ENCODE measurements at regions not wholly inside any gene's neighbourhood (a gene's known extent, or its start where the extent isn't known, plus 50 kb on each side); places are given as distances from the start of the nearest gene placed in this dataset.

DNA sequence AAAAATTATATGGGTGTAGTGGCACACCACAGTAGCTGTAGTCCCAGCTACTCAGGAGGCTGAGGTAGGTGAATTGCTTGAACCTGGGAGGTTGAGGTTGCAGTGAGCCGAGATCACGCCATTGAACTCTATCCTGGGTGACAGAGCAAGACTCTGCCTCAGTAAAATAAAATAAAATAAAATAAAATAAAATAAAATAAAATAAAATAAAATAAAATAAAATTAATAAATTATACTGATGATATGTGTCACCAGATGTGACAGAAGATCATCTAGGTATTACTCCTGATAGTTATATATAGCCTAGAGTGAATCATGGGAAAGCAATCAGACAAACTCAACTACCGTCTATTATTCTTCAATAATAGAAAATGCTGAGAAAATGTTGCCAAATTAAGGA is 972.5 kb downstream of the MRPL39 start:
- DNase-seq (ENCODE audit: low read depth in 1 of 2, low spot score in 1 of 2): no peak
- Histone ChIP-seq H3K4me3 (no peak overlapping the region), H3K9me3 (no peaks in the 10 kb centered on the region), H3K27ac (no peak overlapping the region), H3K4me1 (no peaks in the 10 kb centered on the region), H3K4me2 (no peak overlapping the region)
- ATAC-seq: no peak
- FAIRE-seq: no peak
- TF ChIP-seq, protein P1, sequence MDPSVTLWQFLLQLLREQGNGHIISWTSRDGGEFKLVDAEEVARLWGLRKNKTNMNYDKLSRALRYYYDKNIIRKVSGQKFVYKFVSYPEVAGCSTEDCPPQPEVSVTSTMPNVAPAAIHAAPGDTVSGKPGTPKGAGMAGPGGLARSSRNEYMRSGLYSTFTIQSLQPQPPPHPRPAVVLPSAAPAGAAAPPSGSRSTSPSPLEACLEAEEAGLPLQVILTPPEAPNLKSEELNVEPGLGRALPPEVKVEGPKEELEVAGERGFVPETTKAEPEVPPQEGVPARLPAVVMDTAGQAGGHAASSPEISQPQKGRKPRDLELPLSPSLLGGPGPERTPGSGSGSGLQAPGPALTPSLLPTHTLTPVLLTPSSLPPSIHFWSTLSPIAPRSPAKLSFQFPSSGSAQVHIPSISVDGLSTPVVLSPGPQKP (IDR thresholded peaks at IDR 0.05; ENCODE audit: low read depth, low read length): no peak
- TF ChIP-seq ATOH8 (CRISPR knock-in tag; IDR thresholded peaks at IDR 0.05; ENCODE audit: low read depth) (no peak), ZSCAN20 (CRISPR knock-in tag; IDR thresholded peaks at IDR 0.05) (no peak), CHD2 (IDR thresholded peaks at IDR 0.05; ENCODE audit: low read length, partially characterized antibody) (no peak), NR3C1 (IDR thresholded peaks at IDR 0.05) (no peak), HES2 (IDR thresholded peaks at IDR 0.05) (no peak), HOXB13 (CRISPR knock-in tag; IDR thresholded peaks at IDR 0.05; ENCODE audit: low read depth) (no peak), POLR2A (IDR thresholded peaks at IDR 0.05; ENCODE audit: low read length) (no peak), RARB (CRISPR knock-in tag; IDR thresholded peaks at IDR 0.05) (no peak), HDAC2 (IDR thresholded peaks at IDR 0.05) (no peak), ZNF302 (CRISPR knock-in tag; IDR thresholded peaks at IDR 0.05) (no peak), TFCP2L1 (CRISPR knock-in tag; IDR thresholded peaks at IDR 0.05) (no peak), CEBPB (IDR thresholded peaks at IDR 0.05) (no peak), HOXB5 (CRISPR knock-in tag; IDR thresholded peaks at IDR 0.05) (no peak), CBX2 (IDR thresholded peaks at IDR 0.05; ENCODE audit: borderline replicate concordance, low read depth) (no peak)
- TF ChIP-seq, protein P2, sequence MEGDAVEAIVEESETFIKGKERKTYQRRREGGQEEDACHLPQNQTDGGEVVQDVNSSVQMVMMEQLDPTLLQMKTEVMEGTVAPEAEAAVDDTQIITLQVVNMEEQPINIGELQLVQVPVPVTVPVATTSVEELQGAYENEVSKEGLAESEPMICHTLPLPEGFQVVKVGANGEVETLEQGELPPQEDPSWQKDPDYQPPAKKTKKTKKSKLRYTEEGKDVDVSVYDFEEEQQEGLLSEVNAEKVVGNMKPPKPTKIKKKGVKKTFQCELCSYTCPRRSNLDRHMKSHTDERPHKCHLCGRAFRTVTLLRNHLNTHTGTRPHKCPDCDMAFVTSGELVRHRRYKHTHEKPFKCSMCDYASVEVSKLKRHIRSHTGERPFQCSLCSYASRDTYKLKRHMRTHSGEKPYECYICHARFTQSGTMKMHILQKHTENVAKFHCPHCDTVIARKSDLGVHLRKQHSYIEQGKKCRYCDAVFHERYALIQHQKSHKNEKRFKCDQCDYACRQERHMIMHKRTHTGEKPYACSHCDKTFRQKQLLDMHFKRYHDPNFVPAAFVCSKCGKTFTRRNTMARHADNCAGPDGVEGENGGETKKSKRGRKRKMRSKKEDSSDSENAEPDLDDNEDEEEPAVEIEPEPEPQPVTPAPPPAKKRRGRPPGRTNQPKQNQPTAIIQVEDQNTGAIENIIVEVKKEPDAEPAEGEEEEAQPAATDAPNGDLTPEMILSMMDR (IDR thresholded peaks at IDR 0.05): no peak
- CTCF ChIA-PET: no interaction called here
- POLR2A ChIA-PET: no interaction called here
- WGBS (ENCODE audit: missing lambda C conversion rate): 4% methylated on average over 3 of the region's 3 CpGs

DNA sequence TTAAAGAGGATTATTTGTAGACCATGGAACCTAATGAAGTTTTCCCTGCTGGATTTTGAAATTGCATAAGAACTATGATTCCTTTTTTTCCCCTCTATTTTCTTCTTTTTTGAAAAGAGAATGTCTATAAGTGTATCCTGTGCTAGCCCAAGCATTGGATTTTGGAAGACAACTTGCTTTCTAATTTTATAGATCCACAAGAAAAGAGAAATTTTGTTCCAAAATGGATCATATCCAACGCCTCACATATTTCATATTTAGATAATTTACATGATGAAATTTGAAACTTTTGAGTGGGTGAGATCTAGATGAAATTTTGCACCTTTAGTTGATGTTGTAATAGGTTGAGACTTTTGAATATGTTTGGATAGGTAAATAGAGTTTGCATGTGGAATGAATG is 978.7 kb downstream of the MRPL39 start:
- FAIRE-seq: no peak
- Histone ChIP-seq H3K9me3 (no peaks in the 10 kb centered on the region), H3K4me1 (no peaks in the 10 kb centered on the region), H3K4me3 (no peak overlapping the region), H3K27ac (no peak overlapping the region), H3K4me2 (no peak overlapping the region)
- ChIA-PET CTCF (no interaction called here), POLR2A (no interaction called here)
- 4% methylated on average over 1 of the region's 1 CpG for WGBS (ENCODE audit: missing lambda C conversion rate)
- no peak for DNase-seq (ENCODE audit: low read depth in 1 of 2, low spot score in 1 of 2)
- TF ChIP-seq FOSL2 (IDR thresholded peaks at IDR 0.05) (no peak), FOSL2 (CRISPR knock-in tag; IDR thresholded peaks at IDR 0.05) (no peak), REST (IDR thresholded peaks at IDR 0.05) (no peak), BHLHE40 (IDR thresholded peaks at IDR 0.05; ENCODE audit: low read depth, low read length) (no peak), NPAS2 (CRISPR knock-in tag; IDR thresholded peaks at IDR 0.05; ENCODE audit: borderline replicate concordance) (no peak), FOSB (CRISPR knock-in tag; IDR thresholded peaks at IDR 0.05) (no peak), POLR2AphosphoS2 (conservative IDR thresholded peaks at IDR 0.05; ENCODE audit: low read length) (no peak), GATA3 (IDR thresholded peaks at IDR 0.05; ENCODE audit: borderline replicate concordance) (no peak), JUN (IDR thresholded peaks at IDR 0.05) (no peak), EHF (CRISPR knock-in tag; IDR thresholded peaks at IDR 0.05) (no peak), CBX8 (IDR thresholded peaks at IDR 0.05) (no peak)
- ATAC-seq: no peak

All from A549 (cell line).